Mesothelial cell of epicardium (in vitro differentiated cells): ENCODE measurements at regions not wholly inside any gene's neighbourhood (a gene's known extent, or its start where the extent isn't known, plus 50 kb on each side); places are given as distances from the start of the nearest gene placed in this dataset.
"Not testable (repeated sequence)": the region's sequence is repeated elsewhere in the genome, so short reads cannot be mapped to it uniquely, and the experiment has no call there.

Source experiments
- DNase-seq, 2 experiments: peaks; one replicate each; pipeline ENCODE4 v3.0.0; 2021; ENCODE audit warnings: low spot score in 2 of 2; ENCODE audit not compliant: unreplicated experiment in 2 of 2
- H3K27ac Mint-ChIP-seq: 2 replicates; pipeline ENCODE4 v1.8.0; 2021; ENCODE audit warnings: mixed read lengths
- H3K27me3 Mint-ChIP-seq: 2 replicates; pipeline ENCODE4 v1.8.0; 2021; ENCODE audit warnings: low read depth, mixed read lengths
- H3K36me3 Mint-ChIP-seq: 2 replicates; pipeline ENCODE4 v1.8.0; 2021; ENCODE audit warnings: mixed read lengths
- H3K4me1 Mint-ChIP-seq: 2 replicates; pipeline ENCODE4 v1.8.0; 2021; ENCODE audit warnings: mixed read lengths
- H3K4me3 Mint-ChIP-seq: 2 replicates; pipeline ENCODE4 v1.8.0; 2021; ENCODE audit warnings: mild to moderate bottlenecking, moderate library complexity, mixed read lengths
- H3K9me3 Mint-ChIP-seq: 2 replicates; pipeline ENCODE4 v1.8.0; 2021; ENCODE audit warnings: mixed read lengths
- CTCF ChIP-seq: fragments of 200-600 bp; sonication (generic); IDR thresholded peaks from one replicate; pipeline ENCODE4 v1.5.0; 2021; ENCODE audit warnings: antibody characterized with exemption; ENCODE audit not compliant: unreplicated experiment

GRCh38 chr5:38672059-38672788 is 115.8 kb upstream of the LIFR start:
- Mint-ChIP-seq H3K4me1 (peaks cover 4% of the 10 kb centered on the region), H3K4me3 (no peak overlapping the region), H3K36me3 (no peaks in the 10 kb centered on the region), H3K9me3 (no peaks in the 10 kb centered on the region), H3K27me3 (no peaks in the 10 kb centered on the region), H3K27ac (peak overlapping the region; percentile 68)
- no peak for DNase-seq
- no peak for TF ChIP-seq CTCF

- Mint-ChIP-seq H3K9me3 (no peaks in the 10 kb centered on the region), H3K4me3 (no peak overlapping the region), H3K36me3 (no peaks in the 10 kb centered on the region), H3K27ac (no peak overlapping the region), H3K27me3 (no peaks in the 10 kb centered on the region), H3K4me1 (peaks cover 4% of the 10 kb centered on the region)
- no peak for DNase-seq
- TF ChIP-seq CTCF = no peak
Measured at GRCh38 chr5:38673671-38674071, 117.2 kb upstream of the LIFR start.

- no peak overlapping the region for H3K4me3 Mint-ChIP-seq
- no peak overlapping the region for H3K27ac Mint-ChIP-seq
- no peak for DNase-seq
- no peaks in the 10 kb centered on the region for H3K27me3 Mint-ChIP-seq
- TF ChIP-seq CTCF = no peak
- no peaks in the 10 kb centered on the region for H3K36me3 Mint-ChIP-seq
- no peaks in the 10 kb centered on the region for H3K9me3 Mint-ChIP-seq
- H3K4me1 Mint-ChIP-seq = peaks cover 2% of the 10 kb centered on the region
Measured at GRCh38 chr5:38675443-38675842, 119.0 kb upstream of the LIFR start.

GRCh38 chr5:38677636-38678035 is 121.2 kb upstream of the LIFR start:
- no peaks in the 10 kb centered on the region for H3K9me3 Mint-ChIP-seq
- no peak for TF ChIP-seq CTCF
- no peak overlapping the region for H3K4me3 Mint-ChIP-seq
- H3K27me3 Mint-ChIP-seq = no peaks in the 10 kb centered on the region
- H3K27ac Mint-ChIP-seq = no peak overlapping the region
- no peaks in the 10 kb centered on the region for H3K36me3 Mint-ChIP-seq
- DNase-seq = no peak
- H3K4me1 Mint-ChIP-seq = no peaks in the 10 kb centered on the region

GRCh38 chr5:38678076-38678475 is 121.6 kb upstream of the LIFR start:
- no peak for TF ChIP-seq CTCF
- Mint-ChIP-seq H3K27ac (no peak overlapping the region), H3K4me3 (no peak overlapping the region), H3K36me3 (no peaks in the 10 kb centered on the region), H3K4me1 (no peaks in the 10 kb centered on the region), H3K9me3 (no peaks in the 10 kb centered on the region), H3K27me3 (no peaks in the 10 kb centered on the region)
- no peak for DNase-seq

- not testable (repeated sequence) for H3K27me3 Mint-ChIP-seq, DNase-seq, H3K4me1 Mint-ChIP-seq, H3K4me3 Mint-ChIP-seq, H3K9me3 Mint-ChIP-seq, H3K36me3 Mint-ChIP-seq, H3K27ac Mint-ChIP-seq
Measured at GRCh38 chr5:38678697-38679096, 122.3 kb upstream of the LIFR start.
